Heart left ventricle (tissue), 13 donors: ENCODE measurements at regions not wholly inside any gene's neighbourhood (a gene's known extent, or its start where the extent isn't known, plus 50 kb on each side); places are given as distances from the start of the nearest gene placed in this dataset.

Experiments
- POLR2A ChIP-seq, 2 donors: fragments of 450-650 bp; IDR thresholded peaks; one replicate each; pipeline ENCODE4 v1.6.1; 2017; ENCODE audit warnings: antibody characterized with exemption in 2 of 2, mild to moderate bottlenecking in 2 of 2, moderate library complexity in 2 of 2
- TF ChIP-seq, protein P1 (sequence below), 12 donors: fragments of 200-600 bp; sonication (generic) in 4 of 12; IDR thresholded peaks; one replicate each; pipeline versions ENCODE4 v1.5.0 to v1.8.0; 2018 to 2022; ENCODE audit warnings: antibody characterized with exemption in 12 of 12, mild to moderate bottlenecking in 5 of 12
- donor health status: ischemic (EF 13 %, LVEDD 7.1; RV severe dilation, severe dysfunction).
- donor health status: DM: no; HTN: yes; CAD: no.
- donor health status: DM: no; HTN: no; CAD: no.
- donor health status: ischemic (EF 25% LVEDD 6.9; RV normal size, moderate dysfunction).
- donor health status: ischemic (EF 25% LVEDD 5.7; RV mildly dilated, moderate dysfunction).
- donor health status: ischemic (EF 35%, LVEDD 5.7; RV mildly dilated, moderate dysfunction).
- donor health status: nonischemic (EF 11% LVEDD 7.7; RV severe dilation, severe dysfunction).
- donor health status: DM: yes; HTN: yes; CAD: no.
- donor health status: PGD.
- donor health status: ischemic (EF 29% LVEDD 5.4; RV normal size, mild dysfunction).
- donor health status: nonischemic (EF 23%, LVEDD 6.1; RV moderate dilation, normal function).

- TF ChIP-seq, protein P1, sequence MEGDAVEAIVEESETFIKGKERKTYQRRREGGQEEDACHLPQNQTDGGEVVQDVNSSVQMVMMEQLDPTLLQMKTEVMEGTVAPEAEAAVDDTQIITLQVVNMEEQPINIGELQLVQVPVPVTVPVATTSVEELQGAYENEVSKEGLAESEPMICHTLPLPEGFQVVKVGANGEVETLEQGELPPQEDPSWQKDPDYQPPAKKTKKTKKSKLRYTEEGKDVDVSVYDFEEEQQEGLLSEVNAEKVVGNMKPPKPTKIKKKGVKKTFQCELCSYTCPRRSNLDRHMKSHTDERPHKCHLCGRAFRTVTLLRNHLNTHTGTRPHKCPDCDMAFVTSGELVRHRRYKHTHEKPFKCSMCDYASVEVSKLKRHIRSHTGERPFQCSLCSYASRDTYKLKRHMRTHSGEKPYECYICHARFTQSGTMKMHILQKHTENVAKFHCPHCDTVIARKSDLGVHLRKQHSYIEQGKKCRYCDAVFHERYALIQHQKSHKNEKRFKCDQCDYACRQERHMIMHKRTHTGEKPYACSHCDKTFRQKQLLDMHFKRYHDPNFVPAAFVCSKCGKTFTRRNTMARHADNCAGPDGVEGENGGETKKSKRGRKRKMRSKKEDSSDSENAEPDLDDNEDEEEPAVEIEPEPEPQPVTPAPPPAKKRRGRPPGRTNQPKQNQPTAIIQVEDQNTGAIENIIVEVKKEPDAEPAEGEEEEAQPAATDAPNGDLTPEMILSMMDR (IDR thresholded peaks at IDR 0.05), result no peak
- no peak for TF ChIP-seq POLR2A (IDR thresholded peaks at IDR 0.05)
These were observed 97.4 kb upstream of the CCND2 start for GRCh38 chr12:4176168-4176567.
